Globus pallidus (tissue), 1 donor: ENCODE measurements at regions not wholly inside any gene's neighbourhood (a gene's known extent, or its start where the extent isn't known, plus 50 kb on each side); places are given as distances from the start of the nearest gene placed in this dataset.
"Not testable (repeated sequence)": the region's sequence is repeated elsewhere in the genome, so short reads cannot be mapped to it uniquely, and the experiment has no call there.

Experiments used
- DNase-seq: peaks from one replicate; pipeline ENCODE4 v3.0.0-alpha.2; 2015; ENCODE audit warnings: low spot score

DNA sequence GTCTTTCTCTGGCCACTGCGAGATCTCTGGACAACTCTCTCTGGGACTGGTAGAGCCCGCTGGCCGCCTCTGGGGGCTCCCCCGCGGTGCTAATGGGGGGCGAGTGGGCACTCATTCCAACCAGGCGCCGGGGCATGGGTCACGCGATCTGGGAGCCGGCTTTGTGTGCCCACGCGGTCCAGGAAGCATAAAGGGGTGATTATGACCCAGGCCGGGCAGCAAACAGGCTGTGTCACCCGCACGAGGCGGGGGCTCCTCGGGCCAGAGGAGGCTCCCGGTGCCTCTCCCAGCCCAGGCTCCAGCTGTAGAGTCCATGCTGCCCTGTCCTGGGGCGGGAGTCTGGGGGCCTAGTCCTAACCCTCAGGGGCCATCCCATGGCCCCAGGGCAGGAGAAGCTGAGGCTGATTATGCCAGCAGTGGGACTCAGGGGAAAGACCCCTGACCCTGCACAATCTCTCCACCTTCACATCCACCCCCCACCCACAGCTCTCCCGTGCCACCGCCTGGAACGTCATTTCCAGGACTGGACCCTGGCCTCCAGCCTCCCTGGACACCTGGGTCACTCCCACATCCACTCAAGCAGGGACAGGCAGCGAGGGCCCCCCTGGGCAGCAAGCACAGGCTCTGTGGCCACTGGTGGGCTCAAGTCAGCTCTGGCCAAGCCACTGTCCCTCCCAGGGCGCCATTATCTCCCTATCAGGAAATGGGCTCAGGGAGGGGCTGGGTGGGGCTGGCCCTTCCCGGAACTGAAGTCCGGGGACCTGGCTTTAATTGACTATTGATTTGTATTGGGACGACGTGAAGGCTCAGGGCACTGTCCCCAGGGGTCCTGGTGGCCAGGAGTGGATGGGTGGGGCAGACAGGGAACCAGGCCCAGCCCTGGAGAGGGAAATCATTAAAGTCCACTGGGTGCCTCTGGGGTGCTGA is 50.0 kb downstream of the PTPRS start:
- DNase-seq, result peak; percentile 90

DNA sequence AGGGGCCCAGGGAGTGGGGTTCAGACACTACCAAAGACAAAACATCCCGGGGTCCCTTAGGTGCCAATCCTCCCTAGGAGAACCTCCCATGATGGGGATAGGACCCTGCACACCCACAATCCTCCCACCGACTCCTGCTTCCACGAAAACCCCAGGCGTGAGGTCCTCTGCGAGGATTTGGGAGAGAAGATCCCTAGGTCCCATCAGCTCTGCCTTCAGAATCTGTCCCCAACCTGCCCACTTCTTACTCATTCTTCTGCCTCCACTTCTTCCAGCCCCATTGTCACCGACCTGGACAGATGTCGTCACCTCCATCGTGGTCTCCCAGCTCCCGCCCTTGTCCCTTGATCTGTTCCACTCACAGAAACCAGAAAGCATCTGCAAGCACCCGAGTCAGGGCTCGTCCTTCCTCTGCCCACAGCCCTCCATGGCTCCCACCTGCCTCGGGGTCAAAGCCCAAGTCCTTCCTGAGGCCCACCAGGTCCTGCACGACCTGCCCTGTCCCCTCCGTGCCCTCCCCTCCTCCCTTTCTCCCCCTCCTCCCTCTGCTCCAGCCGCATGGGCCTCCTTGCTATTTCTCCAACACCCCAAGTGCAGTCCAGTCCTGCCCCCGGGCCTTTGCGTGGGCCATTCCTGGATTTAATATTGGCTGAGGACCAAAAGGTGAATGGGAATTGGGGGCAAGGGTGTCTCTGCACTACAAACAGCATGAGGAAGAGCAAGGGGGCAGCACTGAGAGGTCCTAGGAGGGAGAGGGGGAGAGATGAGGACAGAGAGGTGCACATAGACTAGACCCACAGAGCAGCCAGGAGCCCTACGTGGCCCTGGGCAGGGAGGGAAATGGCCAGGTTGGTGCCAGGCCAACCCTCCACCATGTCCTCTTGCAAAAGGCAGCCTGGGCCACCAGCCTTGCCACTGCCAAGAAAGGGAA is 51.3 kb downstream of the PTPRS start:
- peak; percentile 35 for DNase-seq

DNA sequence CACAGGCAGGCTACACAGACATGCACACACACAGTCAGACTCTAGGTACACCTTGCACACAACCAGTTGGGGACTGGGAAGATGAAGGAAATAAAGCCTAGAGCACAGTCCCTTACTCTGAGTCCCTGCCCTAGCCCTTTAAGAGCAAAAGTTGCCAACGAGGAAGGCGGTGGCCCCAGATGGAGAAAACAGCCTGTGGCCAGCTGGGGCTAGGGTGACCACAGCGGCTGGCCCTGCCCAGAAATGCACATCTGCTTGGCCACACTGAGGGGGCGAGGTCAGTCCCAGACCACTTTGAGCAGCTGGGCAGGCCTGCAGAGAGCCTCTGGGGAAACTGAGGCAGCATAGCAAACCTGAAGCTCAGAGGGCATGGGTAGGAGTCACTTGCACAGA is 52.3 kb downstream of the PTPRS start:
- peak; percentile 19 for DNase-seq

DNA sequence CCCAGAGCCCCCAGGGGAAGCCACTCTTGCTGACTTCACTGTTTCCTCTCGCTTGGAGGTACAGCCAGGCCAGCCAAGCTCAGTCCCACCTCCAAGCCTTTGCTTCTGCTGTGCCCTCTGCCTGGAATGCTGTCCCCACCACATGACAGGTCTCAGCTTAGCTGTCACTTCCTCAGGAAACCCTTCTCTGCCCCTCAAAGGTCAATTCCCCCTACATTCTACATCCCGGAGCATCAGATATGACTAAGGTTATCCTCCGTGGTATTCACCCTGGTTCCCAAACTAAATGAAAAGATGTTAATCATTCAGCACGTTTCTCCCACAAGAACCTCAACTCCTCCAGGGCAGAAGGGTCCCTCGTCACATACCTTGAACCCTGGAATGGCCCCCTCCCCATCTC is 53.5 kb downstream of the PTPRS start:
- DNase-seq, result no peak

DNA sequence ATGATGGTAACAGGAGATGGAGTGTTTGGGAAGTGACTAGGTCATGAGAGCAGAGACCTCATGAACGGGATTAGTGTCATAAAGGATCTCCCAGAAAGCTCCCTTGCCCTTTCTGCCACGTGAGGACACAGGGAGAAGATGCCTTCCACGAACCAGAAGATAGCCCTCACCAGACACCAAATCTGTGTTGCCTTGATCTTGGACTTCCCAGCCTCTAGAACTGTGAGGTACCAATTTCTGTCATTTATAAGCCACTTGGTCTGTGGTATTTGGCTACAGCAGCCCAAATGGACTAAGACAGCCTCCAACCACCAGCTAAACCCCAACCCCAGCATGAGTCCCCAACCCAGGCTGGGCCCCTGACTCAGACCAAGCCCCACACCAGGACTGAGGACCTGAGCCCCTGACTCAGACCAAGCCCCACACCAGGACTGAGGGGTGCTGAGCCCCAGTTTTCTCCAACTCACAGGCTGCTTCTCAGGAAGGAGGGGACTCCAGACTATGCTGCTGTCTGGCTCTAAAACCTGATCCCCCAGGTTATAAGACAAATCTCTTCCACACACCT is 54.1 kb downstream of the PTPRS start:
- DNase-seq, result no peak

DNA sequence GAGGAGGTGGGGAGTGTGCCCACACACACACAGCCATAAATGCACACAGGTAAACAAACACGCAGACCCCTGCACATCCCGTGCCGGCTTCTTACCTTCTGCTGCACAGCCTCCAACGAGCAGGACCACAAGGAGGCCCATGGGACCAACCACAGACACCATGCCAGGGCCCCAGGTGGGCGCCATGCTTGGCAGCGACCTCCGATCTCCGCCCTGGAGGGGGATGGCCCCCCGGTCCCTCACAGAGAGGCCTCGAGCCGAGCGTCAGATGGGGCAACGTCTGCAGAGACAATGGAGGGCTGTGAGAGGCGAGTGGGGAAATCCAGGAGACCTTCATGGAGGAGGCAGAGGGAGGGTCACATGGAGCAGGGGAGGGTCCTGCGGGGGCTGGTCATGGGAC is 54.7 kb downstream of the PTPRS start:
- no peak for DNase-seq

DNA sequence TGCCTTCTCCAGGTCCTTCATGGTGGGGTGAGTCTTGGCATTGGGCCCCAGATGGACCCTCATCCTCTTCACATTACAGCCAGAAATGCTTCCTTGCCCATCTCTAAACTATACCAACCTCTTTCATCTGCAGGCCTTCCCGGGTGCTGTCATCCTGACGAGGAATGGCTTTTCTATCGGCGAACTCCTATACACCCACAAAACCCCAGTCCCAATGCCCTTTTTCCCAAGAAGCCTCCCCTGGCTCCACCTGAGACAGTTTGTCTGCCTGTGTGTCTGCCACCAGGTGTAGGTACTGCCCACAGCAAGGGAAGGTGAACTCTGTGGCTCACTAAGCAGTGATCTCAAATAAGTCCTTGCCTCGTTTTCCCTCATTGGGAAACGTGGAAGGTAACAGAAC is 55.3 kb downstream of the PTPRS start:
- DNase-seq, result no peak

DNA sequence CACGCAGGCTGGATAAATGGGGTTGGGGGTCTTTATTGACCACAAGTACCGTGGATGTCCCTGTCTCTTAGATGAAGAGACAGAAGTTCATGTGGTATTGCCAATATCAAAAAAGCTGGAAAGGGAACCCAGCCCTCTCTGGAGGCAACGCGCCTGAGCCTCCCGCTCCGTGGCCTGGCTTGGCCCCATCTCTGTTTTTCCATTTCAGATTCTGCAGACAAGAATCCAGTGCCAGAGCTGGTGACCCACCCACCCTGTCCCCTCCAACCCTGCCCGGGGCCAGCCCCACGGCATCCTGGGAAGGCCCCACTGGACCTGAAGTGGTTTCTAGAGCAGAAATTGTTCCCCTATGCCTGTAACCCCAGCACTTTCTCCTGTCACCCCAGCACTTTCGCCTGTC is 57.7 kb downstream of the PTPRS start:
- no peak for DNase-seq

DNA sequence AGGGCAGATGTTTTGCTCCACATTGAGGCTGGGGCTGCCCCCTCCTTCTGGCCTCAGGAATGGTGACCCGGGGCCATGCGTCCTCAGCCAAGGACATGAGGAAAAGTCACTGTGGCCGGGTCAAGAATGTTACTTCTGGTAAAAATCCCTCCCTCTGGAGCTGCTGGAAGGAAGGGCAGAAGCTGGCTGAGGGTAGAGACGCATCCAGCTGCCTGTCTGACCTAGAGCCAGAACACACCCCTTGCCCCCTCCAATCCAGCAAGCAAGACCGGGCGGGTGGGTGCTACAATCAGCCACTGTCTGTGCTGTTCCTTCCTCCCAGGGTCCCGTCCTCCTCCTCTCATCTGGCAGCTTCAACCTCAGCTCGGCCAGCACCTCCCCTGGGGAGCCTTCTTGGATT is 59.0 kb downstream of the PTPRS start:
- DNase-seq, result no peak

DNA sequence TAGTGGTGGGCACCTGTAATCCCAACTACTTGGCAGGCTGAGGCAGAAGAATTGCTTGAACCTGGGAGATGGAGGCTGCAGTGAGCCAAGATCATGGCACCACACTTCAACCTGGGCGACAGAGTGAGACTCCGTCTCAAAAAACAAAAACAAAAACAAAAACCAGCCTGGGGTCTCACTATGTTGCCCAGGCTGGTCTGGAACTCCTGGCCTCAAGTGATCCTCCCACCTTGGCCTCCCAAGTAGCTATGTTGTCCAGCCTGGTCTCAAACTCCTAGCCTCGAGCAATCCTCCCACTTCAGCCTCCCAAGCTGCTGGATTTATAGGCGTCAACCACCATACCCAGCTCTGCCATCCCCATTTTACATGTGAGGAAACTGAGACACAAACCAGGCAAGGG is 64.9 kb downstream of the PTPRS start:
- not testable (repeated sequence) for DNase-seq

DNA sequence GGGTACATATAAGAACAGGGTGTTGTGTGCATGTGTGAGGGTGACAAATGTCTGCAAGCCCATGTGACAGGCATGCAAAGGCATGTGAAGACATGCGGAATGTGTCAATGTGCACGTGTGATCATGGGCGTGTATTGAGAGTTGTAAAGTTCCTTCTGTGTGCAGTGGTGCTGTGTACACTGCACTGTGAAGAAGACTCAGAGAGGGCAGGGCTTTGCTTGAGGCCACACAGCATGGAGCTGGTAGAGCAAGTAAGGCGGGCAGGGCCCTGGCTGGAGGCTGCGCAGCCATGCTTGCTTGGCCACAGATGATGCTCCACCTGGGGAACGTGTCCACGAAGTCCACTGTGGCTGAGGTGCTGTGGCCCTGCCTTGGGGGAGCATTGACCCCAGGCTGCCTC is 66.8 kb downstream of the PTPRS start:
- no peak for DNase-seq

DNA sequence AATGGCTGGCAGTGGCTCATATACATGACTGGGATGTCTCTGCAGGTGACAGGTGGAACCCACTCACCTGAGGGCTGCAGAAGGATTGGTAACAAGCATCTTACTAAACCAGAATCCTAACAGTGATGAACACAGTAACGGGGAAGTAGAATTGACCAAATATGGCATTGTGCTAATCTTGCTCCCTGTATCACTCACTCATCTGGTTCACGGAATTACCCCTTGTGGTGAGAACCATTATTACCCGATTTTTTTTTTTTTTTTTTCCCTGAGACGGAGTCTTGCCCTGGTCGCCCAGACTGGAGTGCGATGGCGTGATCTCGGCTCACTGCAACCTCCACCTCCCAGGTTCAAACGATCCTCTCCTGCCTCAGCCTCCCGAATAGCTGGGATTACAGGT is 69.5 kb downstream of the PTPRS start:
- no peak for DNase-seq

DNA sequence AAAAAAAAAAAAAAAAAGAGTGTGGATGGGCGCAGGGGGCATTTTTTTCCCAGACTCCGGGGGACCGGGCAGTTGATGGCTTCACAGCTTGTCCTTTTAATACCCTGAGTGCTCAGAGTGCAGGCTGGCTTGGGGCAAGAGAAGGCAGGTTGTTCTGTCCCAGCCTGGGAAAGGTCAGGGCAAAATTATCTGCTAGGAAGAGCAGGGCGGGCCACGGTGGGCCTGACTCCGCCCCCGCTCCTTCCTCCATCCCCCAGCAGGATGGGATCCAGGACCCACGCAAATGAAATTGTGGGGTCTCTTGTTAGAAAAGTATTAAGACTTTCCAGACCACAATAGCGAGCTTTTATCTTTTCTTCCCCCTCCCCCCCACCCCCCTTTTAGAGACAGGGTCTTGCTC is 70.7 kb downstream of the PTPRS start:
- DNase-seq, result no peak

DNA sequence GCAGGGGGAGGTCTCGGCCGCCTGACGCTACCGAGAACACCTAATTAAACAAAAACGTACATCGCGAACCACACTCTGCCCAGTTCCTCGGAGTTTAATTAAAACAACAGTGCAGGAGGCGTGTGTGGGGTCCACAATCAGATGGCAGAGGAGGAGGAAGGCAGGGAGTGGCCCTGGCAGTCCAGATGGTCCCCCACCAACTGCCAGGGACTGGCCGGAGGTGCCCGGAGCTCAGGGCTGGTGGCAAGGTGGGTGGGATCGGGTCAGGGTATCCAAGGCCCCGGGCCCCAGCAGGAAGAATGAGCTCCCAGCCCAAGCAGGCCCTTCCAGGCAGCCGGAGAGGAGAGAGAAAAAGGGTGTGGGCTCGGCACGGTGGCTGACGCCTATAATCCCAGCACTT is 71.3 kb downstream of the PTPRS start:
- no peak for DNase-seq

DNA sequence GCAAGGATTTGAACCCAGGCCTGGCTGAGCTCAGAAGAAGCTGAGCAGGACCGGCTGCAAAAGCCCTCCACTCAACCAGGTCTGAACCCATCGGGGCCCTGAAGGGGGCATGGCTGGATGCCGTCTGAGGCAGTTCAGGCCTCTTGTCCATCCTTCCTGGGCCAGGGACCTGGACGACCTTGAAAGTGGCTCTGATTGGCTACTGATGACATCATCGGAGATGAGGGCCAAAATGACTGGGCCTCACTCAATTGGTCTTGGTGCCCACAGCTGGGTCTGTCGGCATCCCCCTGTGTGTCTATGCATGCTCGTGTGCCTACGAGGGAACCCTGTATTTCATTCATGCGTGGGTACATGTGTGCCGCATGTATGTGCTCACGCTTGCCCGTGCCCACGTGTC is 71.8 kb downstream of the PTPRS start:
- DNase-seq, result no peak

DNA sequence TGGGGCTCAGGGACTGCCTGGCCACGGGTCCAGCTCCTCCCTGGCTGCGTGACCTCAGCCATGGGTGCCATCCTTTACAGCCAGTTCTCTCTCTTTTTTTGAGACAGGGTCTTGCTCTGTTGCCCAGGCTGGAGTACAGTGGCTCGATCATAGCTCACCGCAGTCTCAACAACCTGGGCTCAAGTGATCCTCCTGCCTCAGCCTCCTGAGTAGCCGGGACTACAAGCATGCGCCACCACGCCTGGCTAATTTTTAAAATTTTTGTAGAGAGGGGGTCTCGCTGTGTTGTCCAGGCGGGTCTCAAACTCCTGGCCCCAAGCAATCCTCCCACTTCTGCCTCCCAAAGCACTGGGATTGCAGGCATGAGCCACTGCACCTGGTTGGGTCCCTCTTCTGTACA is 75.4 kb downstream of the PTPRS start:
- no peak for DNase-seq

DNA sequence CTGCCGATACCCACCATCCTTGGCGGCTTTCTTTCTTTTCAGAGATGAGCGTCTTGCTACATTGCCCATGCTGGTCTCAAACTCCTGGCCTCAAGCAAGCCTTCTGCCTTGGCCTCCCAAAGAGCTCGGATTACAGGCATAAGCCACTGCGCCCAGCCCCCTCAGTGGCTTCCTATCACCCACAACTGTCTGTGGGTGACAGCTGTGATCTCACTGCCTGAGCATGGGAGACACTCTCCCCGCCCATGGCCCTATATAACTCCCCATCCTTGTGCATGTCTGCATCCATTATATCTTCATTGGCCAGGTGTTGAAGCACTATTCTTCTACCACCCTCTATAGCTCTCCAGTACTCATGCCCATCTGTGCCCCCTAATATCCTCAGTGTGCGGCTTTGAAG is 76.2 kb downstream of the PTPRS start:
- no peak for DNase-seq

DNA sequence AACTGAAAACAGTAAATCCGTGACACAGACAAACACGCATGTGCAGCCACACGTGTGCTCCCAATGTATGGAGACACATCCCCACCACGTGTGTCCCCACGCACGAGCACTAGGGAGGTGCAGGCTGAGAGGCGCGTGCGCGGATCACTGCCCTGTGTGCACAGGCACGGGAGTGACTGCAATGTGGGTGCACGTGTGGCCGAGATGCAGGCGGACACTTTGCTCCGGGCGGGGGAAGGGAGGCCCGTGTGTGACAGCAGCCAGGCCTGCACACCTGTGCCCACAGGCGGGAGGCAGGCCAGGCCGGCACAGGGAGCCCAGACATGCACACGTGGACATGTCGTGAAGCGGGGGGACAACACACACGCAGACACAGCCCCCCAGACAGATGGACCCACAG is 77.0 kb downstream of the PTPRS start:
- DNase-seq, result no peak

DNA sequence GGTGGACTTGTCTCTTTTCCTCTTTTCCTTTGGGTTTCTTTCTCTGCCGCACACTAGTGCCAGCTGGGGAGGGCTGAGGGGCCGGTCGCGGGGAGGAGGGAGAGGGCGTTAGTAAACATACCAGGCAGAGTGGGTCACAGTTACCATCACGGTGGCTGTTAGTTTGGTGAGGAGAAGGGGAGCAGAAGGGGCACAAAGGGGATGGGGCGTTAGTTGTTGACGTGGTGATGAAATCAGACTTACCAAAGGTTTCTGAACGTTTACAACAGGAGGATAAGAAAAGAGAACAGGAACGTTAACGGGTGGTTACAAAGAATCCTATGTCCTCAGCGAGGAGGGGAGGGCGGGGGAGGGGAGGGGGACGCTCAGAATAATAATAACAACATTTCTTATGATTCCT is 77.9 kb downstream of the PTPRS start:
- DNase-seq, result no peak

DNA sequence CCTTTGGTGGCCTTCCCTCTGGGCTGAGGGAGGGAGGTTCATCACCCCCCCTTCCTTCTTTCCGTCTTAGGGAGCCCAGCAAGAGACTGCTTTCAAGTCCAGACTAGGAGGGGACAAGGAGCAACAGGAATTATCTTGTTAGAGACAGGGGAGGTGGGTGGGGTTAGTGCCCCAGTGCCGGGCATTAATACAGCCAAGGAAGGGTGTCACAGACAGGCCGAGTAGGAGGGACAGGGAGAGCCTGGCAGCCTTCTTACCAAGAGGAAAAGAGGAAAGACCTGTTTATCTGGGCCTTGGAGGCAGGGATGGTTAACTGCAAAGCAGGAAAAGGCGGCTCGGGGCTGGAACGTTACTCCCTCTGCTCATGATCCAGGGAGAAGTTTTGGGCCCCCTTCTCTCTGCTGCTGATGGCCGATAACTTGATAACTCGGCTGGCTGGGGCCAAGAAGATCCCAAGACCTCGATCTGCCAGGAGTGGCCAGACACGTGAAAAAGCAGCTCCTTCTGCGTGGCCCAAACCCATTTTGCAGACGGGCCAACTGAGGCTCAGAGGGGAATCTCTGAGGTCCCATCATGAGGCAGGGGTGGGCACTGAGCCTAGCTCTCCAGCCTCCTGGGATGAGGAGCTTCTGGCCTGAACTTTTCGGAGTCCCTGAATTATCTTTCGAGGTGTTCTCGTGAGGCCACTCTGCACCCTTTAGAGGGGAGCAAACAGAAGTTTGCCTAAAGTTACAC is 79.3 kb downstream of the PTPRS start:
- no peak for DNase-seq

DNA sequence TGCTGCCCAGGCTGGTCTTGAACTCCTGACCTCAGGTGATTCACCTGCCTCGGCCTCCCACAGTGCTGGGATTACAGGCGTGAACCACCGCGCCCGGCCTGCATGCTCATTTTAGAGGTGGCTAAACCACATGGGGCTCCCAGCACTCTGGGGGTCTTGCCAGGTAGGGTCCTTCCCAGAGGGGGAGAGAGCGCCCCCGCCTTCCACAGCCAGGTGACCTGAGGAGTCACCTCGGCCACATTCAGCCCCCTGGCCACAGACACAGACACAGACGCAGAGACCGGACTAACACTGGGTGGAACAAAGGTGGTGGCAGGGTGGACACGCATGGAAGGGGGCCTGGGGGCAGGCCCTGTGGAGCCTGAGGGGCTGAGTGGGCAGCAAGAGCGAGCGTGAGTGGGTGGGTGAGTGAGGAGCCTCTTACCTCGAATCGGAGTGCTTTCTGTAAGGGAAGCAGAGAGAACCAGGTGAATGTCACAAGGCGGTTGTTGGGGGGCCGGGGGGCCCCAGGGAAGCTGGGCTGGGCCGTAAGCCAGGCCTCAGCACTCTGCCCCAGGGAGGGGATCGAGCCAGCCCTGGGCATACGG is 80.1 kb downstream of the PTPRS start:
- DNase-seq, result no peak

DNA sequence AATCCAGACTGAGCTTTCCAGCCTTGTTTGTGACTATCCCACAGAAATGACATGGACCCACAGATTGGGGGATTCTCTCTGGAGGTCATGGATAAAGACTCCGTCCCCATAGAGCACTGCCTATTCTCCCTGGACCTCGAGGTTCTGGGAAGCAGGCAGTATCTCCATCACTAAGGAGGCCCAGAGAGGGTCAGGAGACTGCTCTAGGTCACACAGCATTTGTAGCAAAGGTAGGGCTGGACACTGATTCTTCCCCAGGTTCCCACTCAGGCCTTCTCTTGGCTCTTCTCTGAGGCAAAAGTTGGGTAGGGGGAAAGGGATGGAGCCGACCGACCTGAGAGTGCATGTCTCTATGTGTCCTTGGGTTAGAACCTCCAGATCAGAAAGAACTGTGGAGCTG is 80.9 kb downstream of the PTPRS start:
- no peak for DNase-seq
